ENCODE measurements at regions not wholly inside any gene's neighbourhood (a gene's known extent, or its start where the extent isn't known, plus 50 kb on each side); places are given as distances from the start of the nearest gene placed in this dataset.

DNA sequence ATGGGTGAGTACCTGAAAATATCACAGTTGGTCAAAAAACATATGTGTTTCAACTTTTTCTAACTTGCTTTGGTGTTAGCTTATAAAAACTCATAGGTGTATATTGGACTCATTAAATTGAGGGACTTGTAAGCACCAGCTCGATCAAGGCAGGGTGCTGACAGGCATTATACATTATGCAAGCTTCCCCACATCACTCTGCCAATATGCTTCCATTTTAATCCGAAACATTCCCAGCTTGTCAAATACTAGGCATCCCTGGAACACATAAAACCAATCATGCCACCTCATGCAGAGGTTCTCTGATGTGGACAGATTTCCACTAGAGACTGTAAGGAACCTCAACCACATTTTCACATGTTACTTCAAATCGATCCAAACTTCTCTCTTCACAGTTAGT, 187.3 kb upstream of the NT5E start:
- no peak overlapping the region for H2BK5ac ChIP-seq (ENCODE audit: insufficient read length, low read length)
- H2AFZ ChIP-seq (ENCODE audit: low read length) = no peak overlapping the region
- WGBS (ENCODE audit: extremely low coverage, insufficient read length, low lambda C conversion rate) = no CpG with 5 or more reads among the region's 3 CpGs
- no peak overlapping the region for H3K4ac ChIP-seq (ENCODE audit: low read depth, low read length)
- H3K79me2 ChIP-seq (ENCODE audit: insufficient read depth, low read length) = no peaks in the 10 kb centered on the region
- H3K4me3 Mint-ChIP-seq = no peak overlapping the region
- no peak overlapping the region for H4K8ac ChIP-seq (replicated peaks; ENCODE audit: insufficient read length, low read depth, low read length)
- H3T11ph ChIP-seq (ENCODE audit: low read length) = no peak overlapping the region
- H3K36me3 Mint-ChIP-seq (ENCODE audit: insufficient read depth in 1 of 3, low read depth in 3 of 3) = no peaks in the 10 kb centered on the region
- H3K4me2 ChIP-seq (ENCODE audit: insufficient read depth, insufficient read length, low read length) = no peak overlapping the region
- H3K56ac ChIP-seq (ENCODE audit: insufficient read length, low read depth, low read length) = no peak overlapping the region
- no peaks in the 10 kb centered on the region for H3K4me1 ChIP-seq (ENCODE audit: insufficient read depth, low read length)
- H4K5ac ChIP-seq (ENCODE audit: insufficient read length, low read depth, low read length) = no peak overlapping the region
- no peak overlapping the region for H2BK12ac ChIP-seq (ENCODE audit: insufficient read length, low read depth, low read length)
- no peak overlapping the region for H2BK15ac ChIP-seq (ENCODE audit: low read depth, low read length)
- H3K4me1 Mint-ChIP-seq = peaks cover 5 to 8% of the 10 kb centered on the region in 2 experiments; a peak in 3 of 4 replicates
- H2AK5ac ChIP-seq (ENCODE audit: insufficient read length, low read length) = no peak overlapping the region
- peaks cover 2 to 5% of the 10 kb centered on the region in 2 experiments; a peak in 2 of 5 replicates for H3K9me3 Mint-ChIP-seq
- H2BK20ac ChIP-seq (ENCODE audit: low read depth, low read length, poor library complexity, severe bottlenecking) = no peak overlapping the region
- no peaks in the 10 kb centered on the region for H3K23me2 ChIP-seq (ENCODE audit: insufficient read length, low read depth, low read length, poor library complexity, severe bottlenecking)
- no peak overlapping the region for H3K18ac ChIP-seq (ENCODE audit: insufficient read length, low read depth, low read length)
- H3K27ac Mint-ChIP-seq = no peak overlapping the region
- DNase-seq = no peak
- no peaks in the 10 kb centered on the region for H3K9me3 ChIP-seq (ENCODE audit: control insufficient read depth, low read depth, low read length)
- no peaks in the 10 kb centered on the region for H3K79me1 ChIP-seq (ENCODE audit: insufficient read depth, low read depth, low read length, poor library complexity, severe bottlenecking)
- no peak overlapping the region for H3K23ac ChIP-seq (ENCODE audit: insufficient read length, low read depth, low read length)
- H3K27me3 Mint-ChIP-seq (ENCODE audit: low read depth) = no peaks in the 10 kb centered on the region
- H3K9ac ChIP-seq (ENCODE audit: extremely low read depth, insufficient read length, low read length) = no peak overlapping the region
- no peaks in the 10 kb centered on the region for H3K27me3 ChIP-seq (ENCODE audit: insufficient read depth, low read length)
- no peak overlapping the region for H3K14ac ChIP-seq (ENCODE audit: insufficient read depth, low read length)
- no peak overlapping the region for H2BK120ac ChIP-seq (ENCODE audit: low read depth, low read length, poor library complexity, severe bottlenecking)
- TF ChIP-seq, protein P1, sequence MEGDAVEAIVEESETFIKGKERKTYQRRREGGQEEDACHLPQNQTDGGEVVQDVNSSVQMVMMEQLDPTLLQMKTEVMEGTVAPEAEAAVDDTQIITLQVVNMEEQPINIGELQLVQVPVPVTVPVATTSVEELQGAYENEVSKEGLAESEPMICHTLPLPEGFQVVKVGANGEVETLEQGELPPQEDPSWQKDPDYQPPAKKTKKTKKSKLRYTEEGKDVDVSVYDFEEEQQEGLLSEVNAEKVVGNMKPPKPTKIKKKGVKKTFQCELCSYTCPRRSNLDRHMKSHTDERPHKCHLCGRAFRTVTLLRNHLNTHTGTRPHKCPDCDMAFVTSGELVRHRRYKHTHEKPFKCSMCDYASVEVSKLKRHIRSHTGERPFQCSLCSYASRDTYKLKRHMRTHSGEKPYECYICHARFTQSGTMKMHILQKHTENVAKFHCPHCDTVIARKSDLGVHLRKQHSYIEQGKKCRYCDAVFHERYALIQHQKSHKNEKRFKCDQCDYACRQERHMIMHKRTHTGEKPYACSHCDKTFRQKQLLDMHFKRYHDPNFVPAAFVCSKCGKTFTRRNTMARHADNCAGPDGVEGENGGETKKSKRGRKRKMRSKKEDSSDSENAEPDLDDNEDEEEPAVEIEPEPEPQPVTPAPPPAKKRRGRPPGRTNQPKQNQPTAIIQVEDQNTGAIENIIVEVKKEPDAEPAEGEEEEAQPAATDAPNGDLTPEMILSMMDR (conservative IDR thresholded peaks at IDR 0.05) = no peak
- no peak overlapping the region for H4K91ac ChIP-seq (ENCODE audit: insufficient read length, low read depth, low read length)
- no peaks in the 10 kb centered on the region for H4K20me1 ChIP-seq (ENCODE audit: control insufficient read depth, insufficient read depth, insufficient read length)
- no peak overlapping the region for H3K27ac ChIP-seq (ENCODE audit: insufficient read length, low read depth, low read length)

All from H9 (cell line).